ENCODE measurements at regions not wholly inside any gene's neighbourhood (a gene's known extent, or its start where the extent isn't known, plus 50 kb on each side); places are given as distances from the start of the nearest gene placed in this dataset.

DNA sequence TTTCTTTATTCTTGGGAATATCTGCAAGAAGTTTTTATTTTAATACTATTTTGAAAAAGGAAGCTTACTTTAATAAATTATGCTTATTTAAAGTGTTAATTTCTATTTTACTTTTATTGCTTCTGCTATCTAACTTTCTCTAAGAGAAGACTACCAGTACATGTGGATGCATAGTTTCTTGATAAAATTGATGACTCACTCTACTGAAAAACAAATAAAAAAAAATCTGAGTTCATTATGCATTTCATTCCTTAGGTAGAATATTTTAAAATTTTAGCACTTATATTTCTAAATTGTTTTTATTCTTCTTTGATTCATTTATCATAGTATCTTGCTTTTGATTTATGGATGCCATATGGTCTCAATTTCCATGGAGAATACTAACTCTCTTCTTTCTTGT, 217.9 kb downstream of the TAF11L14 start:
- TF ChIP-seq, protein P1, sequence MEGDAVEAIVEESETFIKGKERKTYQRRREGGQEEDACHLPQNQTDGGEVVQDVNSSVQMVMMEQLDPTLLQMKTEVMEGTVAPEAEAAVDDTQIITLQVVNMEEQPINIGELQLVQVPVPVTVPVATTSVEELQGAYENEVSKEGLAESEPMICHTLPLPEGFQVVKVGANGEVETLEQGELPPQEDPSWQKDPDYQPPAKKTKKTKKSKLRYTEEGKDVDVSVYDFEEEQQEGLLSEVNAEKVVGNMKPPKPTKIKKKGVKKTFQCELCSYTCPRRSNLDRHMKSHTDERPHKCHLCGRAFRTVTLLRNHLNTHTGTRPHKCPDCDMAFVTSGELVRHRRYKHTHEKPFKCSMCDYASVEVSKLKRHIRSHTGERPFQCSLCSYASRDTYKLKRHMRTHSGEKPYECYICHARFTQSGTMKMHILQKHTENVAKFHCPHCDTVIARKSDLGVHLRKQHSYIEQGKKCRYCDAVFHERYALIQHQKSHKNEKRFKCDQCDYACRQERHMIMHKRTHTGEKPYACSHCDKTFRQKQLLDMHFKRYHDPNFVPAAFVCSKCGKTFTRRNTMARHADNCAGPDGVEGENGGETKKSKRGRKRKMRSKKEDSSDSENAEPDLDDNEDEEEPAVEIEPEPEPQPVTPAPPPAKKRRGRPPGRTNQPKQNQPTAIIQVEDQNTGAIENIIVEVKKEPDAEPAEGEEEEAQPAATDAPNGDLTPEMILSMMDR (conservative IDR thresholded peaks at IDR 0.05), result no peak
- no peaks in the 10 kb centered on the region for H3K79me2 ChIP-seq (ENCODE audit: insufficient read depth, low read length)
- H3K4me2 ChIP-seq (ENCODE audit: insufficient read depth, insufficient read length, low read length), result no peak overlapping the region
- H2BK5ac ChIP-seq (ENCODE audit: insufficient read length, low read length), result no peak overlapping the region
- H3K14ac ChIP-seq (ENCODE audit: insufficient read depth, low read length), result no peak overlapping the region
- no peak overlapping the region for H2AK5ac ChIP-seq (ENCODE audit: insufficient read length, low read length)
- no peak for DNase-seq
- H4K20me1 ChIP-seq (ENCODE audit: control insufficient read depth, insufficient read depth, insufficient read length), result no peaks in the 10 kb centered on the region
- no peak overlapping the region for H3T11ph ChIP-seq (ENCODE audit: low read length)
- no peak overlapping the region for H2BK20ac ChIP-seq (ENCODE audit: low read depth, low read length, poor library complexity, severe bottlenecking)
- no peak overlapping the region for H3K9ac ChIP-seq (ENCODE audit: extremely low read depth, insufficient read length, low read length)
- H2AFZ ChIP-seq (ENCODE audit: low read length), result no peak overlapping the region
- H2BK15ac ChIP-seq (ENCODE audit: low read depth, low read length), result no peak overlapping the region
- H3K79me1 ChIP-seq (ENCODE audit: insufficient read depth, low read depth, low read length, poor library complexity, severe bottlenecking), result no peaks in the 10 kb centered on the region
- H3K4me1 Mint-ChIP-seq, result no peaks in the 10 kb centered on the region
- no peaks in the 10 kb centered on the region for H3K23me2 ChIP-seq (ENCODE audit: insufficient read length, low read depth, low read length, poor library complexity, severe bottlenecking)
- H2BK12ac ChIP-seq (ENCODE audit: insufficient read length, low read depth, low read length), result no peak overlapping the region
- no peak overlapping the region for H4K5ac ChIP-seq (ENCODE audit: insufficient read length, low read depth, low read length)
- no peak overlapping the region for H3K4me3 Mint-ChIP-seq
- H3K36me3 Mint-ChIP-seq (ENCODE audit: insufficient read depth in 1 of 3, low read depth in 3 of 3), result no peaks in the 10 kb centered on the region
- H3K18ac ChIP-seq (ENCODE audit: insufficient read length, low read depth, low read length), result no peak overlapping the region
- no peak overlapping the region for H4K8ac ChIP-seq (replicated peaks; ENCODE audit: insufficient read length, low read depth, low read length)
- H3K23ac ChIP-seq (ENCODE audit: insufficient read length, low read depth, low read length), result no peak overlapping the region
- no peak overlapping the region for H3K27ac ChIP-seq (ENCODE audit: insufficient read length, low read depth, low read length)
- no peaks in the 10 kb centered on the region for H3K9me3 ChIP-seq (ENCODE audit: control insufficient read depth, low read depth, low read length)
- no peak overlapping the region for H3K27ac Mint-ChIP-seq
- H4K91ac ChIP-seq (ENCODE audit: insufficient read length, low read depth, low read length), result no peak overlapping the region
- H3K4ac ChIP-seq (ENCODE audit: low read depth, low read length), result no peak overlapping the region
- H3K9me3 Mint-ChIP-seq, result no peaks in the 10 kb centered on the region
- H3K27me3 ChIP-seq (ENCODE audit: insufficient read depth, low read length), result no peaks in the 10 kb centered on the region
- H3K56ac ChIP-seq (ENCODE audit: insufficient read length, low read depth, low read length), result no peak overlapping the region
- no peak overlapping the region for H2BK120ac ChIP-seq (ENCODE audit: low read depth, low read length, poor library complexity, severe bottlenecking)
- no peaks in the 10 kb centered on the region for H3K27me3 Mint-ChIP-seq (ENCODE audit: low read depth)
- H3K4me1 ChIP-seq (ENCODE audit: insufficient read depth, low read length), result no peaks in the 10 kb centered on the region

All from H9 (cell line).